ENCODE measurements at regions not wholly inside any gene's neighbourhood (a gene's known extent, or its start where the extent isn't known, plus 50 kb on each side); places are given as distances from the start of the nearest gene placed in this dataset.

DNA sequence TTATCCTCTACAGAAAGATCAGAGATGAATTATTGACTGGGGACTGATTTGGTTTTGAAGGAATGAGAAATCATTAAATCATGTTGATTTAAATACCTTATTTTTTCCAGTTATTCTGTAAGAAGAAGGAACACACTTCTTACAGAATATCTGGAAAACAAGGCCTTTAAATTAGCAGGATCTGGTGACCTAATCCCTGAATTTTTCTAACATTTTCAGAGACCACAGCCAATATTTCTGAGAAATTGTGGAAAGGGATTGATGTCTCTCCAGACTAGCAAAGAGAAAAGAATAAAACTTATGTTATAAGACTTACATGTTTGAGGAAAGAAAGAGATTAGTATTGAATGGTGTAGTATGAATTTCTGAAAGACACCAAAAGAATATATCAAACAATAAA is 104.0 kb downstream of the KCNE4 start:
- TF ChIP-seq, protein P1, sequence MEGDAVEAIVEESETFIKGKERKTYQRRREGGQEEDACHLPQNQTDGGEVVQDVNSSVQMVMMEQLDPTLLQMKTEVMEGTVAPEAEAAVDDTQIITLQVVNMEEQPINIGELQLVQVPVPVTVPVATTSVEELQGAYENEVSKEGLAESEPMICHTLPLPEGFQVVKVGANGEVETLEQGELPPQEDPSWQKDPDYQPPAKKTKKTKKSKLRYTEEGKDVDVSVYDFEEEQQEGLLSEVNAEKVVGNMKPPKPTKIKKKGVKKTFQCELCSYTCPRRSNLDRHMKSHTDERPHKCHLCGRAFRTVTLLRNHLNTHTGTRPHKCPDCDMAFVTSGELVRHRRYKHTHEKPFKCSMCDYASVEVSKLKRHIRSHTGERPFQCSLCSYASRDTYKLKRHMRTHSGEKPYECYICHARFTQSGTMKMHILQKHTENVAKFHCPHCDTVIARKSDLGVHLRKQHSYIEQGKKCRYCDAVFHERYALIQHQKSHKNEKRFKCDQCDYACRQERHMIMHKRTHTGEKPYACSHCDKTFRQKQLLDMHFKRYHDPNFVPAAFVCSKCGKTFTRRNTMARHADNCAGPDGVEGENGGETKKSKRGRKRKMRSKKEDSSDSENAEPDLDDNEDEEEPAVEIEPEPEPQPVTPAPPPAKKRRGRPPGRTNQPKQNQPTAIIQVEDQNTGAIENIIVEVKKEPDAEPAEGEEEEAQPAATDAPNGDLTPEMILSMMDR (IDR thresholded peaks at IDR 0.05; ENCODE audit: low read depth, low read length, missing control alignments): no peak
- no peak for DNase-seq (ENCODE audit: low read depth)
- H3K4me3 ChIP-seq (ENCODE audit: low read depth, low read length): no peak overlapping the region

DNA sequence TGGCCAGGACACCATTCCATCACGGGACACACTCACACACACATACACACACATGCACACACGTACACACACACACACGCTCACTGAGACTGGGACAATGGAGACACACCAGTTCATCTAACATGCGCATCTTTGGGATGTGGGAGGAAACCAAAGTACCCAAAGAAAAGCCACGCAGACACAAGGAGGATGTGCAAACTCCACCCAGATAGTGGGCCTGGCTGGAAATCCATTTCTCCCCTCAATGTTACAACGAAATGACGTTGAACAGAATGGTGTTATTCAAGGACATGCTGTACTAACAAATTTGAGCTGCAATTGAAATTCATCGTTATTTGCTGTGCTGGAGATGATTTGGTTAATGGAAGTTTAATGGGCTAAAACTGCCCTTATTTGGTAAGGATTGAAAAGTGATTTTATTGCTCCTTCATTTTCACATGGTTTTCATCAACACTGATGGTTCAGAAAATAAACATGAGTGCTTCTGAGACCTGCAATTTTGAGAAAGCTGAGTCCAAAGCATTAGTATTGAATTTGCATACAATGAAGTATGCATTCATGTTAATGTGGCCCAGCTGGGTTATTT is 110.0 kb downstream of the KCNE4 start:
- DNase-seq (ENCODE audit: low read depth): no peak
- H3K4me3 ChIP-seq (ENCODE audit: low read depth, low read length): no peak overlapping the region
- TF ChIP-seq, protein P1 (IDR thresholded peaks at IDR 0.05; ENCODE audit: low read depth, low read length, missing control alignments): no peak

DNA sequence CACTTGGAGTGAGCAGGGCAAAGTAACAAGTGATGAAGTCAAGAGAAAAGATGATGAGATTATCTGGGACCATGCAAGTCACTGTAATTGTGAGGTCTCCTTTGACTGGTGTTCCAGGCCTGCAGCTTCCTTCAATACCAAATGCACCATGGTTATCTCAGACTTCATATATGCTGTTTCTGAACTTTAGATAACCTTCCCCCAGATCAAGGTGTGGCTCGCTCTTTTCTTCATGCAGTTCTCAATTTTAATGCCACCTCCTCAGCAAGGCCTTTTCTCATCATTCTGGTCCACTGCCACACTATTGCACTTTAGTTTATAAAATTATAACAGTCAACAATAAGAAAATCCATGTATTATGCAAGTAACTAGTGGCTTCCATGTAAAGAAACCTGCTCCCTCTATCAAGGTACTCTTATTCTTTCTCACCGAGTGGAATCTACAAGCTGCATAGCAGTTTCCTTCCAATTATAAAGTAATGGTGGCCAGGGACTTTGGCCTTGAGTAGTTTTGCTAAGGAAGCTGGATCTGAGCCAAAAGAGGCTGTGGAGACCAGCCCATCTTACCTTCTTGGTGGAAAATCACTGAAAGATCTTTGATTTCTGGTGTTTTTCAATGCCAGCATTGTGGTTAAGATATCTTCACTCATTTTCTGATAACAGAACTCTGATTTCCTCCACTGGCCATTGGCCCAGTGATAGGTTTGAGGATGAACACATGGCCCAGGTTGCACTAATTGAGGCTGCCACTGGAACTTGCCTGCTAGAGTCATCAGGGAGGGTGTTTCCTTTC is 113.6 kb downstream of the KCNE4 start:
- TF ChIP-seq, protein P1 (IDR thresholded peaks at IDR 0.05; ENCODE audit: low read depth, low read length, missing control alignments): no peak
- DNase-seq (ENCODE audit: low read depth): no peak
- no peak overlapping the region for H3K4me3 ChIP-seq (ENCODE audit: low read depth, low read length)

DNA sequence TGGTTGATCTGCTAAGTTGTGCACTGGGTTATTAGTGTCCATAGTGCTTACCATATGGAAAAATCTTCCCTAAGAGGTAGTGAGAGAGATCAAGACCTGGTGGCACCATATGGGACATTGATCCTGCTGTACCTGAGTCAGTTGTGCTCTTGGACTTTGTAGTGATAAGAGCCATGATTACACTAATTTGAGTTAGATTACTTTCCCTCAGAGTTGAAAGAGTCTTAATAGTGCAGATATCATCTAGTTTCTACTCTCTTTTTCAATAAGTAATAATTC is 114.2 kb downstream of the KCNE4 start:
- no peak overlapping the region for H3K4me3 ChIP-seq (ENCODE audit: low read depth, low read length)
- no peak for DNase-seq (ENCODE audit: low read depth)
- TF ChIP-seq, protein P1 (IDR thresholded peaks at IDR 0.05; ENCODE audit: low read depth, low read length, missing control alignments): no peak

DNA sequence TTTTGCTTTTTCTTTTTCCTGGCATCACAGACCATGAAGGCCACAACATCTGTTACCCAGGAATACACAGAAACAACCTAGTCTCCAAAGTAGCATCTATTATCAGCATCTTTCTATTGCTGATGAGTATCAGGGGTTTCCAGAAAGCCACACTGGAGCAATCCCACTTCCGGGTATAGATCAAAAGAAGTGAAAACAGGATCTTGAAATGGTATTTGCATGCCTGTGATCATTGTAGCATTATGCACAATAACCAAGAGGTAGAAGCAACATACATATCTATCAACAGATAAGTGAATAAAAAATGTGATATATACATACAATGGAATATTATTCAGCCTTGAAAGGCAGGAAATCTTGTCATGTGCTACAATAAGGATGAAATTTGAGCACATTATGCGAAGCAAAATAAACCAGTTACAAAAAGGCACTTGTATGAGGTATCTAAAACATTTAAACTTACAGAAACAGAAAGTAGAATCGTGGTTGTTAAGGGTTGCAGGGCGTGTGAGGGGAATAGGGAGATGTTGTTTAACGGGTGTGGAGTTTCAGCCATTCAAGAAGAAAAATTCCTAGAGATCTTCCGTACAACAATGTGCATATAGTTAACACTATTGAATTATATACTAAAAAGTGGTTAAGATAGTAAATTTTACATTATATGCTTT is 115.1 kb downstream of the KCNE4 start:
- DNase-seq (ENCODE audit: low read depth): no peak
- TF ChIP-seq, protein P1 (IDR thresholded peaks at IDR 0.05; ENCODE audit: low read depth, low read length, missing control alignments): no peak
- no peak overlapping the region for H3K4me3 ChIP-seq (ENCODE audit: low read depth, low read length)

DNA sequence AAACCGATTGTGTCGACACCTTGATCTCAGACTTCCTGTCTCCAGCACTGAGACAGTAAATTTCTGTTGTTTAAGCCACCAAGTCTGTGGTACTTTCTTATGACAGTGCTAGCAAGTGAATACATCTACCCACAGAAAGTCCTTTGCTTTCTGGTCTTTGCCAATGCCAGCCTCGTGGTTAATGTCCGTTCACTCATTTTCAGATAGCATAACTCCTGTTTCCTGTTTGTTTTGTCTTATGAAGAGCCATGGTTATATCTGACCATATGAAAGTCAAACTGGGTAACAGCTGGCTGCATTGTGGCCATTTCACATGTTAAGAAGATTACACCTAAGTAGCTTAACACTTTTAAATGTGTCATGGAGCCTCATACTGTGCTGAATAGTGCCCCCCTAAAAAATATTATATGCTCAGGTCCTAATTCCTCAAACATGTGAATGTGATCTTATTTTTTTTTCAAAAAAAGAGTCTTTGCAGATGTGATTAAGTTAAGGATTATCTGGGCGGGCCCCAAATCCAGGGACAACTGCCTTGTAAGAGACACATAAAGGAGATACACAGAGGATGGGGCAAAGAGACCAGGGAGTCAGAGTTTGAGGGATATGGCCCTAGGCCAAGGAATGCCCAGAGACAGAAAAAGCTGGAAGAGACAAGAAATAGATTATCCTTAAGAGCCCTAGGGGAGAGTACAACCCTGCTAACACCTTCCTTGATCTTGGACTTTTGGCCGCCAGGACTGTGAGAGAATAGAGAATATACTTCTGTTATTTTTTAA is 118.0 kb downstream of the KCNE4 start:
- no peak overlapping the region for H3K4me3 ChIP-seq (ENCODE audit: low read depth, low read length)
- DNase-seq (ENCODE audit: low read depth): no peak

More for the DNA sequence above, 118.0 kb downstream of the KCNE4 start:
- TF ChIP-seq, protein P1 (IDR thresholded peaks at IDR 0.05; ENCODE audit: low read depth, low read length, missing control alignments): no peak

Measured in GM12864 (cell line).